ENCODE measurements at regions not wholly inside any gene's neighbourhood (a gene's known extent, or its start where the extent isn't known, plus 50 kb on each side); places are given as distances from the start of the nearest gene placed in this dataset.
"Not testable (repeated sequence)": the region's sequence is repeated elsewhere in the genome, so short reads cannot be mapped to it uniquely, and the experiment has no call there.

GRCh38 chr2:175400975-175401374, 219.5 kb upstream of the ATP5MC3 start:
- DNase-seq = no peak

- no peak for DNase-seq
Observed at GRCh38 chr2:175399326-175399725, 217.8 kb upstream of the ATP5MC3 start.

GRCh38 chr2:175398848-175399247, 217.3 kb upstream of the ATP5MC3 start:
- no peak for DNase-seq

- DNase-seq = no peak
Observed at GRCh38 chr2:175396696-175397095, 215.2 kb upstream of the ATP5MC3 start.

- DNase-seq = no peak
Observed at GRCh38 chr2:175393851-175394250, 212.3 kb upstream of the ATP5MC3 start.

- no peak for DNase-seq
Observed at GRCh38 chr2:175383286-175383685, 201.8 kb upstream of the ATP5MC3 start.

GRCh38 chr2:175373729-175374128, 192.2 kb upstream of the ATP5MC3 start:
- no peak for DNase-seq

GRCh38 chr2:175372704-175373701, 191.5 kb upstream of the ATP5MC3 start:
- DNase-seq = no peak

- no peak for DNase-seq
Observed at GRCh38 chr2:175371378-175371777, 189.9 kb upstream of the ATP5MC3 start.

GRCh38 chr2:175366815-175367214, 185.3 kb upstream of the ATP5MC3 start:
- no peak for DNase-seq

- no peak for DNase-seq
Observed at GRCh38 chr2:175363699-175364098, 182.2 kb upstream of the ATP5MC3 start.

GRCh38 chr2:175362331-175362730, 180.8 kb upstream of the ATP5MC3 start:
- no peak for DNase-seq

GRCh38 chr2:175359710-175360109, 178.2 kb upstream of the ATP5MC3 start:
- DNase-seq = no peak

GRCh38 chr2:175356901-175357300, 175.4 kb upstream of the ATP5MC3 start:
- no peak for DNase-seq

- no peak for DNase-seq
Observed at GRCh38 chr2:175355246-175355645, 173.7 kb upstream of the ATP5MC3 start.

GRCh38 chr2:175353275-175353674, 171.8 kb upstream of the ATP5MC3 start:
- DNase-seq = no peak

GRCh38 chr2:175351512-175351911, 170.0 kb upstream of the ATP5MC3 start:
- DNase-seq = no peak

- DNase-seq = no peak
Observed at GRCh38 chr2:175350105-175350504, 168.6 kb upstream of the ATP5MC3 start.

- no peak for DNase-seq
Observed at GRCh38 chr2:175342085-175342484, 160.6 kb upstream of the ATP5MC3 start.

- DNase-seq = no peak
Observed at GRCh38 chr2:175330195-175330594, 148.7 kb upstream of the ATP5MC3 start.

GRCh38 chr2:175326801-175327200, 145.3 kb upstream of the ATP5MC3 start:
- DNase-seq = no peak

GRCh38 chr2:175326164-175326563, 144.7 kb upstream of the ATP5MC3 start:
- DNase-seq = not testable (repeated sequence)

GRCh38 chr2:175323162-175323561, 141.7 kb upstream of the ATP5MC3 start:
- no peak for DNase-seq

- no peak for DNase-seq
Observed at GRCh38 chr2:175318542-175318941, 137.0 kb upstream of the ATP5MC3 start.

- DNase-seq = no peak
Observed at GRCh38 chr2:175317751-175318150, 136.2 kb upstream of the ATP5MC3 start.

Measured in CD4-positive, alpha-beta T cell treated with Interleukin-6 for 4 hours (primary cell).